ENCODE measurements at regions not wholly inside any gene's neighbourhood (a gene's known extent, or its start where the extent isn't known, plus 50 kb on each side); places are given as distances from the start of the nearest gene placed in this dataset.
"Not testable (repeated sequence)": the region's sequence is repeated elsewhere in the genome, so short reads cannot be mapped to it uniquely, and the experiment has no call there.

GRCh38 chr6:137652961-137653705 lies 158.9 kb upstream of the OLIG3 start:
- no peak for DNase-seq
- intact Hi-C loops (cut with DNase I): no loop called here

DNA sequence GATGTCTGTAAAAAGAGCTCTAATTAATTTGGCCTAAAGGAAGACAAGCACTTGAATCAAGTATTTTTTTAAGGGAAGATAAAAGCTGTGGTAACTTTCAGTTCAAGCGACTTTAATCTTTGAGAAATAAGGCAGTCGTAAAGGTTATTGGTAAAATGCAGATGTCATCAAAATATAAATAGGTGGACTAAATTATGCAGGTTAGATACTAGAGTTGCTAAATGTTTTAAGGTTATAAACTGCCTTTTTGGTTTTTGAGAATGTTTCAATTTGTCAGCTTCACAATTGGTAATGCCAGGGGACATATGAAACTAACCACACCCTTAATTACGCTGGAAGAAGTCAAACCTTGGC lies 159.5 kb upstream of the OLIG3 start:
- intact Hi-C loops (cut with DNase I): no loop called here
- DNase-seq: no peak

DNA sequence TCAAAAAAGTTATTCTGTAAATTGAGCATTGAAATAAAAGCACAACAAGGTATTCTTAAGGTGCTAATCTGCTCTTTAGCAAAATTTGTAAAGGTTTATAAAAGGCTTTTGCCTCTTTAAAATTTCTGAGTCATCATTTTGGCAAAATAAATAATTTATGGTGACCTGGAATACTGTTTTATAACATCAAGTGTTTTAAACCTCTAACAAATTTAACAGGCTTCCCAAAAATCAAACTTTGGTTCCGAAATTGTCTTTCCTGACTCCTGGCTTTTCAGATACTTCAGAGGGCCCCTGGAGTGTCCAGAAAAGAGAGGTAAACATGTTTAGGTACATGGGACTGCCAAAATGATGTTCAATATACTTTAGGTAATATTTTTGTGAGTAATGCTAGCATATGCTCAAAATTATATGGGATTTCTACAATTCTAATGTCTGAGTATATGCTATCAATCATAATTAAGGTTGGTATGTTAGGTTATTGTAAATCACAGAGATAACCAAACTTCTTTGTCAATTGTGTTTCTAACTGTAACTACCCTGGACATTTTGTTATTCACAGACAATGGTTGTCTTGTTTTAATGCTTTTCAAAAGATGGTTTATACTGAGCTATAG lies 160.3 kb upstream of the OLIG3 start:
- no peak for DNase-seq
- intact Hi-C loops (cut with DNase I): no loop called here

DNA sequence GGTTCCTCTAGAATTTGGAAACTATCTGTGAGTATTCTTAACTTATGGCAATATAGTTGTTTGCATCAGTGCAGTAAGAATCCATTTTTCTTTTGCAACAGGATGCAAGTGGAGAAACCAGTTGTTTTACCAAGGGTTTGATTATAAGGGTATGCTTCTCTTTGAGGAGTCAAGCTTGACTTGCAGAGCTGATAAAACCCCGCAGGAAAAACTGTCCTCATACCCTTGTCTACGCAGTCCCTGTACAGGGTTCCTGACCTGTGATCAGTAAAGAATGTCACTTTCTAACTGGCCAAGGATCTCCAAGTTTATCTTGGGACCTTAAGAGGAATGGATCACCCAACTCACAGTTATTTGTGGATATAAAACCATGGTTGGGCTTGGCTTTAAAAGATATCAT lies 161.1 kb upstream of the OLIG3 start:
- intact Hi-C loops (cut with DNase I): no loop called here
- no peak for DNase-seq

DNA sequence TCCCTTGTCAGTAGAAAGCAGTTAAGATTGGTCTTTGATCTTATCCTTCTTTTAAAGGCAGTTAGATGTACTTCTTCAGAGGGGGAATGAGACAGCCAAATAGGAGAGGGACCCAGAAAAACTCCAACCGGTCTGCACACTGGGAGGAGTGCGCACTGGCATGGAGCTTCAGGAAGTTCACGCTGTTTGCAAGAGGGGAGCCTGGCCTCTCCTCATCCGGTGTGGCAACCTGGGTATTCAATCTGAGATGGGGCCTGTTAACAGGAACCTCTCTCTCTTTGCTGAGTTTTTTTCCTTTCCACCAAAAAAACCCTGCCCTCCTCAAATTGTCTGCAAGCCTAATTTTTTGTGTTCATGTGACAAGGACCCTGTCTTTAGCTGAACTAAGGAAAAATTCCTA lies 162.5 kb upstream of the OLIG3 start:
- intact Hi-C loops (cut with DNase I): no loop called here
- peak in 1 of 10 donors; percentile 32 for DNase-seq

DNA sequence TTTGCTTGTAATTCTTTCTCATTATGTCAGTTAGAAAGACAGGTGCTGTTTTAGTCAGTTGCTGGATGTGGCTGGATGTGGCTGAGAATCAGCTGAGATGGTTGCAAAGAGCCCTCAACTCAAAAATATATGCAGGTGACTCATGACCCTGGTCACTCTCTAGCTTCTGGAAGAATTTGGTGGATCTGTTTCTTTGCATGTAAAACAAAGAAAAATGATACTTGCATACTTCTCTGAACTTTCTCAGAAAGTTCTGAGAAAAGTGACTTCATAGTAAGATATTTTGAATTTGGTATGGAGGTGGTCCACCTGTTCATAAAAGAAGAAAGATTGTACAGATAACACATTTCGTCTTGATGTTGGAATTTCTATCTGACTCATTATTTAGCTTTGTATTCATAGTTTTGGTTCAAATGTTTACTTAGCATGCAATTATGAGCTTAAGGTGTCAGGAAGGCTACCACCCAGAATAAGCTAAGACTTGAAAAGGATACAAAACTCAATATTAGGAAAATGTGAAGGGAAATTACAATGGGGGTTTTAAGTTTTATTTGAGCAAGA lies 163.2 kb upstream of the OLIG3 start:
- no peak for DNase-seq
- intact Hi-C loops (cut with DNase I): no loop called here

DNA sequence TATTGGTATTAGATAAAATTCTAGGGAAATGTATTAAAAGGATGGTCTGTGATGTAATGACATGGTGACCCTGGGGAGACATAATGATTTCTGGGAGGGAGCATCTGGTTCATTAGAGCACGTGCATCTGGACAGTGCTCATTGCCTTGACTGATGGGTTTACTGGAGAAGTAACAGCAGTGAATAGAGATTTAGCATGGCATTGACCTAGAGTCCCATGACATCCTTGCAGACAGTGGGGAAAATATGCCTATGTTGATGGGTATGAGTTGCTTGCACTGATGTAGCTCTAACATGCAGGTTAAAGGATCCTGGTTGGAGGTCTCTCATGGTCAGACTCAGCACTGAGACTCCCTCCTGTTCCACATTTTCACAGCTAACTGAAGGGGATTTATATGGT lies 164.1 kb upstream of the OLIG3 start:
- intact Hi-C loops (cut with DNase I): no loop called here
- no peak for DNase-seq

DNA sequence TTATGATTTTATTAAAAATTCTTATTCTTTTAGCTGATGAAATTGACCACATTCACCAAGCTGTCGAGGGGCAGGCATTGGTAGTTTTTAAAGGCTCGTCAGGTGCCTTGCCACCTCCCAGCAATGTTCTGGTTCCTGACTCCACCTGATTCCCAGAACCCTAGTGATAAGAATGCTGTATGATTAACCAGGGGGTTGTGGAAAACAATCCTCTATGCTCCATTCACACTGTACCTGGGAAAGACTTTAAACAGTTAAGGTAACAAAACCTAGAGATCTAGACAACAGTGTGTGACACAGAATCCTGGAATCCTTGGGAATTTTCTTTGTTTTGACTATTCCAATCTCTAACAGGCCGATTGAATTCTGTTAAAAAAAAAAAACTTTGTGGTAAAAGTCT lies 165.7 kb upstream of the OLIG3 start:
- intact Hi-C loops (cut with DNase I): no loop called here
- no peak for DNase-seq

- DNase-seq: no peak
- intact Hi-C loops (cut with DNase I): no loop called here
These were observed 166.1 kb upstream of the OLIG3 start for GRCh38 chr6:137660296-137660731.

- intact Hi-C loops (cut with DNase I): no loop called here
- DNase-seq: no peak
These were observed 167.4 kb upstream of the OLIG3 start for GRCh38 chr6:137661601-137662000.

DNA sequence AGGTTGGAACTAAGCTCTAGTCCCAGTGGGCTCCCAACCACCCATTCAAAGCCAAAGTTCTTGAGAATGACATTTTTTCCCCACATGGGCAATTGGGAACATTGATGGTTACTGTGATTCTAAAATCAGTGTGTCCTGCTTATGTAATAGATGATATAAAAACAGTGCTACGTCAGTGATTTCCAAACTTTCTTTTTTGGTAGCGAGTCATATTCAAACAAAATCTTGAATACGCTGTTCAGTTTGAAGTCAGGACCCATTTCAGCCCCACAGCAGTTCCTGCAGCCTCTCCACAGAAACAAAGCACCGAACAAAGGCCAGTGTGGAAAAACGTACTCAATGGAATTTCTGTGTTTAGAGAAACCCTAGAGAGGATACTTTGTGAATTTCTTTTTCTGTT lies 170.0 kb upstream of the OLIG3 start:
- intact Hi-C loops (cut with DNase I): no loop called here
- DNase-seq: no peak

- intact Hi-C loops (cut with DNase I): no loop called here
- no peak for DNase-seq
These were observed 171.2 kb upstream of the OLIG3 start for GRCh38 chr6:137665342-137665934.

- DNase-seq: no peak
- intact Hi-C loops (cut with DNase I): no loop called here
These were observed 172.1 kb upstream of the OLIG3 start for GRCh38 chr6:137666202-137666774.

DNA sequence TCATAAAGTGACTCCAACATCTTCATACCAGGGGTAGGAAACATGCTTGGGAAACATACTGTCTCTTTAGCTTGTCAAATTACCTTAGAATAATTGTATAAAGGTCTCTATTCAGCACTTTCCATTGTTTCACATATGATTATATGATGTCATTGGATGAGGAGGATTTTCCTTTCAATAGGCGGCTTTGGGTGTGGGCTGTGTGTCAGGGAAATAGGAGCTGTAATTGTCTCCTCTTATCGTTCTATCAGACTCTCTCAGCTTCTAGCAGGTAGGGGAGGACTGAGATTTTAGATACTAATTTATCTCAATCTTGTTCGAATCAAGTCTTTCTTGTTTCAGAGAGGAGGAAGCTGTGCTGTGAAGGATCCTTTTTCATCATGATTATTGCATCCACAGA lies 179.4 kb upstream of the OLIG3 start:
- DNase-seq: no peak
- intact Hi-C loops (cut with DNase I): no loop called here

DNA sequence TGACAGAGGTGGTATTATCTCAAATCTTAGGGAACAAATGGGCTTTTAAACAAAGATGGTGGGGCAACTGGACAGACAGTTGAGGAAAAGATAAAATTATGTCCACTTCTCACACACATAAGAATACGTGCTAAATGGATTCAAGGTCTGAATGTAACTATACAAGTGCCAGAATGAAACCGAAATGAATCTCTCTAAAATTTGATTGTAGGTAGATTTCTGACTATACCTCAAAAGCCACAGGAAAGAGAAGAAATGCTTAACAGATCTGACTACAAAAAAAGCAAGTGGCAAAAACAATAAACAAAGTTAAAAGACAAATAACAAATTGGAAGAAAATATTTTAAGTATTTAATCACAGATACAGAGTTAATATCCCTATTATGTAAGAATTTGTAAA lies 182.7 kb upstream of the OLIG3 start:
- intact Hi-C loops (cut with DNase I): no loop called here
- no peak for DNase-seq

GRCh38 chr6:137677709-137678108 lies 183.5 kb upstream of the OLIG3 start:
- intact Hi-C loops (cut with DNase I): no loop called here
- no peak for DNase-seq

- intact Hi-C loops (cut with DNase I): no loop called here
- DNase-seq: no peak
These were observed 184.3 kb upstream of the OLIG3 start for GRCh38 chr6:137678451-137678850.

GRCh38 chr6:137680705-137681346 lies 186.2 kb upstream of the TNFAIP3 start:
- DNase-seq: no peak
- intact Hi-C loops (cut with DNase I): no loop called here

DNA sequence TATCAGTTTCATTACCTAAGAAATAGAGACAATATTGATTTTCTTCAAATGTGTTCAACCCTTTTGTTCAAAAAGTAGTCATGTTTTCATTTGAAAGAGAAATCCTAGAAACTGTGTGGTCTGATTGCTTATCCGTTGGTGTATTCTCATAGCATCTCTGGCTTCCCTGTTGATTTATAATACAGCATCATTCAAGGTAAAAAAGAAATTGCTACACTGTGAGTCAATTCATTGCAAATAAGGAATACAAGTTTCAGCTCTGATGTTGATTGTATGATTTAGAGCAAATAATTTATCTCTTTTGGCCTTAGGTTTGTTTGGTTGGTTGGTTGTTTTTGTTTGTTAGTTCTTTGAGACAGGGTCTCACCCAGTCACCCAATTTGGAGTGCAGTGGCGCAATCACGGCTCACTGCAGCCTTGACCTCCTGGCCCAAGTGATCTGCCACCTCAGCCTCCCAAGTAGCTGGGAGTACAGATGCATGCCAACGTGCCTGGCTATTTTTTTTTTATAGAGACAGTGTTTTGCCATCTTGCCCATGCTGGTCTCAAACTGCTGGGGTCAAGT lies 185.5 kb upstream of the TNFAIP3 start:
- no peak for DNase-seq
- intact Hi-C loops (cut with DNase I): no loop called here

GRCh38 chr6:137682658-137683057 lies 184.4 kb upstream of the TNFAIP3 start:
- DNase-seq; intact Hi-C loops (cut with DNase I): not testable (repeated sequence)

DNA sequence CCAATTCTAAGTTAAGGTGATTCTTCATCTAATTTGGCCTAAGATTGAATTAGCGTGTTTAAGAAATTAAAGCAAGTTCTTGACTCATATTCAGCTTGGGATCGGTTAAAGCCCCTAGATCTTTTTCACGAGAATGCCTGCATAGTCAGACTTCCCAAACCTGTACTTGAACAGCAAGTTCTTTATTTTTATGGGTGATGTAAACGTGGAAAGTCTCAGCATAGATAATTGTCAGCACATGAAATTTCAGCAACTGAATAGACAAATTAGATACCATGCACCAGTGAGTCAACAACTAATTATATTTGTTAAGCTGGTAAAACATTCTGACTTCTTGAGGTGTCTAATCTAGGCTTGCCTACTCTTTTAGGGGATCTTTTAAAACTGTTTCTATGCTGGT lies 183.1 kb upstream of the TNFAIP3 start:
- intact Hi-C loops (cut with DNase I): no loop called here
- DNase-seq: no peak

All from posterior cingulate gyrus (tissue), 11 donors.